ENCODE measurements at regions not wholly inside any gene's neighbourhood (a gene's known extent, or its start where the extent isn't known, plus 50 kb on each side); places are given as distances from the start of the nearest gene placed in this dataset.

DNA sequence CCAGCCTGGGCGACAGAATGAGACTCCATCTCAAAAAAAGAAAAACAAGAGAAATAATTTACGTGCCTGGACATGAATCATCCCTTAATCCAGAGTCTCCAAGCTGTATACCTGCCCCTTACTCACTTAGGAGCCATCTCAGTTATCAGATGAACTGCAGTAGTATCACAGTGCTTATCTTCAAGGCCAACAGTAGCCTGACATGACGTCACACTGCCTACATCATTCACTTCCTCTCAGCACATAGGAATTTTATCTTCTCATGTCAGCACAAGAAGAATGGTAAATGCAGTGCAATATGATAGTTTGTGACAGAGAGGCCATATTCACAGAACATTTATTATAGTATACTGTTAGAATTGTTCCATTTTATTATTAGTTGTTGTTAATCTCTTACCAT, 216.6 kb downstream of the SS18 start:
- no peak for DNase-seq (ENCODE audit: low read depth)

DNA sequence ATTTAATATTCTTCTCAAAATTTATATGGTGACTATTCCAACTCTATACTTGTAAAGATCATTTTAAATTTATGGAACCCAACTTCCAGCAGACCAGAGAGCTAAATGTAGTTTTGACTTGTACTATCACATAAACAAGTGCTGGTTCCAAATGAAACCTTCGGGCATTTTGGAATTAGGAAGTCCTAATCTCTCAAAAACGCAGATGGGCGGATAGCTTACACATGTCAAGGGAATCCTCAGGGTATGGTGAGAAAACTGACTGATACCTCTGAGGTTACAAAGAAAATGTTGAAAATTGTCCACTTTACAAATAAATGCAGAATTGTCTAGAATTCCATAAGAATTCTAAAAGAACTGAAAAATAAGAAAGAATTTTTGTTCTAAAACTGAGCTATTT, 224.1 kb downstream of the SS18 start:
- DNase-seq (ENCODE audit: low read depth): no peak

DNA sequence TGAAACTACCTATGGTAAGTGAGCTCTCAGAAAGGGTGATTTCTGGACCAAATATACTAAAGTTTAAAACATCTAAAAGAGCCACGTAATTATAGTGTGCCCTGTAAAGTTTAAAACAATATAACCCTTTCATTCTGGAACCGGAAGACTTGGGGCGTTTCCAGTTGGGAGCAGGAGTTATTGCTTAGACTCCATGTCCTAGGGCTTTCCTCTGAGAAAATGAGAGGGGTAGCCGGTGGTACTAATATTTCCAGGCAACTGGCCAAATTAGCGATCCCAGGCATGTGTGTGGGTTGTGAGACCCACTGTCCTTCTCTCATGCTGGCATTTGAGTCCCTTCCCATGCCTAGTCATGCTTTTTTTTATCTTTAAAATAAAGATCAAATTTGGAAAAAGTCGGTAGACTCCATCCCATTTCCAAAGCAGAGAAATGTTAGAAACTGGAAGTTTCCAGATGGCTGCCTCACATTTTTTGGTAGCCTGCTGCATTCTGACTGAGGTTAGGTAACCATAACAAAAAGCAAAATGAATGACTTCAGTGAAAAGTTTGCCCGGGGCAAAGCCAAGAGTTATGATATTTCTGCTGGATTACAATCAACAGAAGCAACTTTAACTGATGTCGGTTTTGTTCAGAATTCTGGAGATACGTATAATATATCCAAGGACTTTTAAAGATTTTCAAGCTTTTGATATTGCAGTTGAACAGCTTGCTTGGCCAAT, 227.4 kb downstream of the SS18 start:
- DNase-seq (ENCODE audit: low read depth): no peak

DNA sequence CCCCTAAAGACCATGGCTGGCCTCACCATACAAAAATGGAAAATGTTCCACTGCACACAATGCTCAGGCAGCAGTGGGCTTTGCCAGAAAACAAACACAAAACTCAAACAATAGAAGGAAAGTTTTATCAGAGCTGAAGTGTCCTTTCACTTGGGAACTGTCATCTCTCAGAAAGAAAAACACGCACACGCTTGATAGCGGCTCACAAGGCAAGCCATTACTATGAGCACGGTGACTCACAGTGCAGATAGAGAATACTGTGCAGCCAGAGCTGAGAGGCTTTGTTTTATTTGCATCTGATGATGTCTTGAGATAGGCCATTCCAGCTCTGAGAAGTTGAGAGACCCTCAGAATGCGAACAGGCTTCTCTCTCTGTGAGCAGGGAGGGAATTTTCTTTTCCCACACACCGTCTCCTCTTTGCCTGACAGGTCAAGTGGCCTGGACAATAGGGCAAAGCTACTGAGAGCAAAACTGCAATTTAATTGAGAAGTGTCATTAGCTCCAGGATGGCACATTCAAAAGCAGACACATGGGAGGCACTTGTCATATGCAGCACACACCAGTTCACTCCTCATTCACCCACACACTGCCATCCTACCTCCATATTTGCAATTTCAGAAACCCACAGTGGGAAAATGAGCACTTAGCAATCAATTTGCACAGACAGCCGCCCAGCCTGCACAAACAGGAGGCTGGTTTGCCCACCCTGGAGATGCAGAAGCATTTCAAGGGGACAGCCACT, 236.6 kb downstream of the SS18 start:
- no peak for DNase-seq (ENCODE audit: low read depth)

DNA sequence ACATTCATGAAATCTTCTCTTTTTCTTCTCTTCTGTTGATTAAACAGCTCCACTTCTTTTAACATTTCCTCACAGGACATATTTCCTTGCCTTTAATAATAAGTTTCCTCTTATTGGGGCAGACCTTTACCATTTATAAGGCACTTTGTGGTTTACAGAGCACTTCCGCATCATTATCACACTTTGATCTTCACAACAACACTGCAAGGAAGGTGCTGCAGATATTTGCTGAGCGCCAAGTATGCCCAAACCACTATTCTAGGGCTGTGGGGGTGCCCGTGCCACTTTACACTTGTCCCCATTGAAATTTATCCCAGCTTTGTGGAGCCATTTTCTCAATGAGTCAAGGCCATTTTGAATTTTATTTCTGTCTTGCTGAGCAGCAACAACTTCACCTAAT, 246.6 kb downstream of the SS18 start:
- DNase-seq (ENCODE audit: low read depth): no peak

DNA sequence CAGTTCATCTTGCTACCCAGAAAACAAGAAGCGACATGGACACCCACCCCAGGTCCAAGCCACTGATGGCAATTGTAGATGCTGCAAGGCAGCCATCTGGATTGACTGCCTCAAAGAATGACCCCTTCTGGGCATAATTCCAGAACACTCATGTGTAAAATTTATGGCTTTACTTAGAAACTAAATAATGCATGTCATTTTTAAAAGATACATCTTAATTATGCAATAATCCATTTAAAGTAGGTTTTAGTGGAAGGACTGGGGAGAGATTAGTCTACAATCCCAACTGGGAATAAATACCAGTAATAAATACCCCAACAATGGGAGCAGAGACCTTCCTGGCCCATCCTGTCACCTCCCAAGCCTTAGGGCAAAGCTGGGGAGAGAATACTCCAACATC, 247.7 kb downstream of the SS18 start:
- DNase-seq (ENCODE audit: low read depth): no peak

DNA sequence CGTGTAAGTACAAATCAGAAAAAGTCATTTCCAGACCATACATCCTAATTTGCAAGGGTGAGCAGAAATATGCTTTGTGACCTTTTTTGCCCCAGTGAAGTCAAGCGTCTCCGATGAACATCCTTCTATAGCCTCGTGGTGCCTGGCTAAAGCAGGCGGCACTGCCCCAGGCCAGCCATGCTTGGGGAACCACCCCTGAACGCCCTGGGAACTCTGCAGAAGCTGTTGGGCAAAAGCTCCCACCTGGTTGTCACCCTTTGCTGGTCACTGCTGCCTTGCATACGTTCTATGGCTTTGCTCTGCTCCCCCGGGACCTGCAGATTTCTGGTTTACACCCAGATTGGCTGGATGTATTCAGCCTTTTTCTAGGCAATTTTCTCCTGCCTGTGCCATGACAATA, 256.4 kb downstream of the SS18 start:
- no peak for DNase-seq (ENCODE audit: low read depth)

DNA sequence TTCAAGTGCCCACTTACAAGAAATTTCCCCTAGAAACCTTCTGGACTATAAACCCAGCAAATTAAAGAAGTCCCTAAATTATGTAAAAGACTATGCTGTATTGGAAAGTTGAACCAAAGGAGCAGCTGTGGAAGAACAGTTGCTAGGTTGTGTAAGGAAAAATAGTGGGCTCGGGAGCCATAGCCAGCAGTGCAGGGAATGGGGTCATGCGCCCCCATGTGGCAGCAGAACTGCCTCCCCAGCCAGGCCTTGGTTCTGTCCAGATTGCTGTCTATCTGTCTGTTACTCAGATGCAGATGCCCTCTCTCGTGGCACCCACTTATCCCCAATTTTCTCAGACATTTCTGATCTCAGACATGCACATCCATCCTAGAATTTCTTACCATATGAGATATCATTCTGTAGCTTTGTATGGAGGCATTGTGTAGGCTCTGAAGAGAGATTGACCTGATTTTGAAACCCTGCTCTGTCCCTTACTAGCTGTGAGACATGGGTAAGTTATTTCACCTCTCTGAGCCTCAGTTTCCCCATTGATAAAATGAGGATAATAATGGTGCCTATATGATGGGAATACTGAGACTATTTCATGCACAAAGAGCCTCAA, 258.3 kb downstream of the SS18 start:
- DNase-seq (ENCODE audit: low read depth): no peak

DNA sequence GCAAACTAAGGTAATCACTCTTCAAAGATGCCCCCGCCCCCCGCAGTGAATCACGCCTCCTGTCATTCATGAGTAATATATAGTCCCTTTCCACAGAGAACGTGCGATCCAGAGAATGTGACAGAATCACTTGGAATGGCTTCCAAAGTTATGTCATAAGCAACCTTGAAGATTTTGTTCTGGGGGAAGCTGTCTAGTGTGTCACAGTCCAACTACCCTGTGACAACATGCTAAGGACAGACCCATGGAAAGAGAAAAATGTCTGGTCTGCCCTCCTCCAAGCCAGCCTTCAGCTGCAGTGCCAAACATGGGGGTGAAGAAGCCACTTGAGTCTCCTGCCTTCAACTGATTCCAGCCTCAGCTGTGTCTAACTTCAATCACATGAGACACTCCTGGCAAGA, 259.1 kb downstream of the SS18 start:
- DNase-seq (ENCODE audit: low read depth): no peak

DNA sequence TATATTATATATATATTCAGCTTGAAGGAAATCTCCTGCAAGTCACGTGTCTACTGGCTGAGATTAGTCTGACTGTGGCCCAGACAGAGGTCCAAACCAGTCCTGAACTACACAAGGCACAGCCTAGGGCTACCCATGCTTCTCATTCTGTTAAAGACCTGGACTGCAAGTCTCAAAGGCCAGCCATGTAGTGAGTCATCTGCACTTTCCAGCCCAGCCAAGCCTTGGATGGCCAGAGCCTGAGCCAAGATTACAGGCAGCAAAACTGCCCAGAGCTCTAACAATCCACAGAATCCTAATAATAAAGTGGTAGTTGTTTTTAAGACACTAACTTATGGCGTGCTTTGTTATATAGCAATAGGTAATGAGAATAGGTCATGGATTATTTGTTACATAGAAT, 259.6 kb downstream of the SS18 start:
- DNase-seq (ENCODE audit: low read depth): no peak

DNA sequence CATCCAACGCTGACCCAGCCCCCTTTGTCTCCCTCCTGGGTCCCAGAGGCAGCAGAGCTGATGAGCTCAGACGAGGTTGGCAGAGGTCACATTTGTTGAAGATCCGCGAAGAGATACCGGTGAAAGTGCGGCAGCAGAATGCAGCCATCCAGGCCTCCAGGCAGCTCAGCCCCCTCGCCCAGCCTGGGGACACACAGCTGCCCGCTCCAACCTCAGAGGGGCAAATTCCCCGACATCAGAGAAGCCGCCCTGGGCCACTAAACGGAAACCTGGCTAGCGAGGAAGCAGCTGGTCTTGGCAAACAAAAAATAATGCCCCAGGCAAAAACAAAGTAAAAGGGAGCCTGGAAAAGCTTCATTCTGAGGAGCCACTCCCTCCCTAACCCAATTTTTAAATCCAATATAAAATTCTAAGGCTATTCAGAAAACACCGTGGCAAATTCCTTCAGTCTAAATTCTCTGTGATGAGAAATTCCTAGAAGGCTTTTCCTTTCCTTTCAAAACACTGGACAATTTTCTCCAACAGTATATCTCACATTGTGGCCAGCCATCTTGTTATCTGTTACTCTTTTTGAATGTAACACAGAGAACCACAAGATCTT, 262.4 kb downstream of the SS18 start:
- no peak for DNase-seq (ENCODE audit: low read depth)

DNA sequence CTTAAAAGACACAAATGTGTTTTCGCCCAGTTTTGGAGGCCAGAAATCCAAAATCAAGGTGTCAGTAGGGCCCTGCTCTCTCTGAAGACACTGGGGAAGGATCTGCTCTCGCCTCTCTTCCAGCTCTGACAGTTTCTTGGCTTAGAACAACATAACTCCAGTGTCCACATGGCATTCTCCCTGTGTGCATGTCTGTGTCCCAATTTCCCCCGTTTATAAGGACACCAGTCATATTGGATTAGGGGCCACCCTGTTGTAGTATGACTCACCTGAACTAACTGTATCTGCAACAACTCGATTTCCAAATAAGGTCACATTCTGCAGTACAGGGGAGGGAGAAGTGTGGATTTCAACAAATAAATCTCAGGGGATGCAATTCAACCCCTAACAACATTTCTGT, 263.2 kb downstream of the SS18 start:
- DNase-seq (ENCODE audit: low read depth): no peak

DNA sequence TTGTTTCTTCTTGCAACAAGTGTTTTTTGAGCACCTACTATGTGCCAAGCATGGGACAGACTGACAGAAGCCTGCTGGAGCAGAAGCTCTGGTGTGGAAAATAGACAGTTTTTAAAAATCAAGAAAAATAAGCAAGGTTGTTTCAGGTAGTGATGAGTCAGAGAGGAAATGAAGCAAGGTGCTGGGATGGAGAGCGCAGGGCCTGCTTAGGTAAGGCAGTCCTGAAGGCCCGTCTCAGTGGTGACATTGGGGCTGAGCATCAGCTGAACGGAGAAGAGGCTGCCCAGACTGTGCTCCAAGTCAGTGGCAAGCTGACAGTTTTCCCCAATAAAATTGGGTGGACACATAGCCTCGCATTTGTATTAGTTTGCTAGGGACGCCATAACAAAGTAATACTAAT, 263.6 kb downstream of the SS18 start:
- DNase-seq (ENCODE audit: low read depth): no peak

DNA sequence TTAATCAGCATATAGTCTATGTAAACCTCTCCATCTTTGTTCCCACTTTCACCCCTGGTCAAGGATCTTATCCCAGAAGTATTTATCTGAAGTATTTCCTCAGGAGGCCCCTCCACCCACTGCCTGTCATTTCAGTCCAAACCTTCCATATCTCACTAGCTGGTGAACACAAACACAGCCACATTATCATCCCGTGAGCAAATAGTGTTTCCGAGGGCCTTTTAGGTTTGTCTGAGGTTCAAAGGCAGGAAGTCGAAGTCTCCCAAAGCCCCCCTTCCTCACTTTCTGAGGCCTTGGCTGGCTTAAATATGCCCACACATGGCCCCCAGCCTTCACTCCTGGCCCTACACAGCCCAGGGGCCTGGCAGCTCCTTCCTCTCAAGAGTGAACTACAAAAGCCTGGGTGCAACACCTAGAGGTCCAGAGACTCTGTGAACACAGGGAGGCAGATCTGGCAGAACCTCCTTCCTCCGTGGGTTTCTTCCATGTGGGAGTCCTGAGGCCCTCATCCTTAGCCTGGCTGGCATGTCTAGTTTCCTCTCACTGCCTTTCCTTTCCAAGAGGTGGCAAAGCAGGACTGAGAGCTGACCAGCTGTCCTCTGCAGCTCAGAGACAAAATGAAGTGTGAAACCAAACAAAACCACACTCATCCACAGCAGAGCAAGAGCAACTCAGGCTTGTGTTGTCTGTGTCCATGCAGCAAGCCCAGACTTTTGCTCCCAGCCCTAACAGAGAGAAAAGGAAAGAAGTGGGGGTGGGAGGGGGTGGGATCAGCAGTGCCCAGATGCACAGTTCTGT, 264.2 kb downstream of the SS18 start:
- DNase-seq (ENCODE audit: low read depth): no peak

DNA sequence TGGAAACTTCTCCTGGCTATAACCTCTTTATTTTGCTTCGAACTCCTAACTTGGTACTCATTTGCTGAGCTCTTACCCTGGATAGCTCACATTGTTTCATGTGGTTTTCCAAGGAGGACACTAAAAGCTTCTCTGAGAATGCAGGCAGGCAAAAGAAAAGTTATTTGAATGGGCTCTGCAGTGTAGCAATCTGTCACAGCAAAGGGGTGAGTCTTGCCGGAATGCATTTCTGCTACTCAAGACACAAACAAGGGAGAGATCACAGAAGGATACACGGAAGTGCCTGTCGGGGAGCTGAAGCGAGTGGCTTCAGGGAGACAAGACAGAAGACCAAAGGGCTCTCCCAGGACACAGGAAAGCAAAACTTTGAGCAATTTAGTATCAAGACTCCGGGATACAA, 265.4 kb downstream of the SS18 start:
- no peak for DNase-seq (ENCODE audit: low read depth)

DNA sequence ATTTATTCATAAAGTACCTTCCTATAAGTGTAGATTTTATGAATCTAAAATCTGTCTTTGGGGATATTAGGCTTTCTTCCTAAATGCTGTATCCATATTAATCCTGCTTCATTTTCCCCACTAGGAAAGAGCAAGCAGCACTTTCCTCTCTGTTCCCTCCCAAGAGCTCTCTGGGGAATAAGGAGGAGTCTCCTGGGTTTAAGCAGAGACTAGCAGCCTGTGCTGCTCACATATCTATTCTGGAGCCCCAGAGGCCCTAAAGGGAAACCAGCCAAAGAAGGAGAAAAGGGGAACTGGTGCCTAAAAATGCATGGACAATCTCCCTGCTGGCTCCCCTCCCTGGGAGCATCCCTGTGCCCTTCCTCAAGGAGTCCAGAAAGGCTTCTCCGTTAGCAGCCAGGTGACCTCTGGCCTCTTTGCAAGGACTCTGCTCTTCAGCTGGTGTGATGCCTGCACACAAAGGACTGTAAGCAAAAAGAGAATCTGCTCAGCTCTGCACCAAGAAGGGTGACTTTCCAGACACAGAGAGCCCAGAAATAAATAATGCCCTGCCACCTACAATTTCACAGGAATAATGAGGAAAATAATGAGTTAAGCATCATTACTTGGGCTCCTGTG, 270.6 kb downstream of the SS18 start:
- DNase-seq (ENCODE audit: low read depth): no peak

DNA sequence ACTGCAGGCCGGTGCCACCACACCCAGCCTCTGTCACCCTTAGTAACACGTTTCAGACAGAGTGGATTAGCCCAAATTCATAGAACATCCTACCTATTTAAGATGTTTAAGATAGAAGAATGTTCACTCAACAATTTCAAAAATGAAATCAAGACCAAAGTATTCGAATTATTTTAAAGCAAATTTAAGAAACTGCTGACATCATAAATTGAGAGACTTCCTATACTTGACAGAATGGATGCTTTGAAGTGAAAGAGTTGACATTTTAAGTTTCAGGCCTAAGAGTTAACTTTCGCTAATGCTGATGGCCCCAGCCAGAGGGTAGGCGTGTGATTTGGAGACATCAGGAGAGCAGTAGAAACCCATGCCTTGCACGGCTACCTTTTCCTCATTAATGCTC, 271.9 kb downstream of the SS18 start:
- no peak for DNase-seq (ENCODE audit: low read depth)

DNA sequence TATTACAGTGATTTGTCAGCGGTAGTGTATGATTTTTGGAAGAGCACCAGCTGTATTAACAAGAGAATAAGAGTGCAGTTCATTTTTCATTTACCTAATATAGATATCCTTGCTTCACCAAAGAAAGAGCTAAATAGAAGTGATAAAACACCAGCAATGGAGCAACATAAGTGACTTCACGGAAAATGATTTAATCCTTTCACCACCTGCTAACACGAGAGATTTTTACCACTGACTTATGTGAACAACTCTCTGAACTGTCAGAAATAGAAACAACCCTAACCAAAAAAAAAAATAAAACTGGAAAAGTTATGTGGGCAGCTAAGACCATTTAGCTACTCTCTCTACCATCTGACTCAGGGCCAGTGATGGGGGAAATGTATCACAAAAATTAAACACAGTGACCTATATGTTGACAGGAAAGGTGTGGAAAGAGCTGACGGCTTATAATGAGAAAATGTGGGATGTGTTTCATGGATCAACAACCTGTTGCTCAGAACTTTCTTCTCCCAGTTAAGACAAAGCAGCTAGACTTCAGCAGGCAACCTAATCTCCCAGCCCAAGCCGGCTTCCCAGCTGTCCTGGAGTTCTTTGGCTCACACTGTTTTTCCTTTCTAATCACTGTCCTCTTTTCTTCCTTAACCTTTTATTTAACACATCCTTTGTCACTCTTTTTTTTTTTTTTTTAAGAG, 272.7 kb downstream of the SS18 start:
- DNase-seq (ENCODE audit: low read depth): no peak

DNA sequence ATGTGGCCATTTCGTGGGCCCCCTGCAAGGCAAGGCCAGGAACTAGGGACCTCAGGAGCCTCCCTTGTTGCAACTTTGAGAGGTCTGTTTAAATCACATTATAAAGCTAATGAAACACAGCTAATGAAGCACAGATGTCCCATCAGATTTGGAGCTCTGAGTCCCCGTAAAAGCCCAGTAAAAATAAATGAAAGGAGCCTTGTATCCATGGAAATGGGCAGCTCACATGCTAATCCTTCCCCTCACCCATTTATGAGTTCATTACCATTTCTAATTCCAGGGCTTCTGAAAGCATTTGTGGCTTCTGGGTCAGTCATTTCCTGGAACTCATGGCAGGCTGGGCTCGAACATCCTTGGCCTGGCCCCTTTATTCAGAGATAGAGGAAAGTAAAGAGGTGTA, 274.8 kb downstream of the SS18 start:
- DNase-seq (ENCODE audit: low read depth): no peak

DNA sequence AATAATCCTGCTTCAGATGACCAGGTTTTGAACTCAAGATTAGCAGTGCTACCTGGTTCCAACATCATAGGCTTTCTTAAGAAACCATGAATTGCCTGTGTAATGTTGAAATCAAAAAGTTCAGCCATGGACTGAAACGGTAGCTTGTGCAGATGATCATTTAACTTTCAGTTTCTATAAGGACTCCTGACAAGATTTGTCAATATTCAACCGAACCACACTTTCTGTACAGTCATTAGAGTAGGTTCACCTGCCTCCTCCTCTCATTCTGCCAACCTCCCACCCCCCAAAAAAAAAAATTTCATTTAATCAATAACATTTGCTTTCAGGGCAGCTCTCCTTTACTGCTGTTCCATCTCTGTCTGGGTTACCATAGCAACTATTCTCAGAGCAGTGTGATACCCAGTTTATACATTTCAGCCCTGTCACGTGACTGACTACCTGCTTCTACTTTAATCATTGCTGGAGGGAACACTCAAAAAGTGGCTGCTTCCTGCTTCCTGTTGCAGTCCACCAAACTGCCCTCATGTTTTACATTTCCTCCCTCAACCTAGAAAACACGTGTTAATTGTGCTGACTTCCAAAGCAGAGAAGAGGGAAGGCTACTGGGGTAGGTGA, 275.5 kb downstream of the SS18 start:
- DNase-seq (ENCODE audit: low read depth): no peak

DNA sequence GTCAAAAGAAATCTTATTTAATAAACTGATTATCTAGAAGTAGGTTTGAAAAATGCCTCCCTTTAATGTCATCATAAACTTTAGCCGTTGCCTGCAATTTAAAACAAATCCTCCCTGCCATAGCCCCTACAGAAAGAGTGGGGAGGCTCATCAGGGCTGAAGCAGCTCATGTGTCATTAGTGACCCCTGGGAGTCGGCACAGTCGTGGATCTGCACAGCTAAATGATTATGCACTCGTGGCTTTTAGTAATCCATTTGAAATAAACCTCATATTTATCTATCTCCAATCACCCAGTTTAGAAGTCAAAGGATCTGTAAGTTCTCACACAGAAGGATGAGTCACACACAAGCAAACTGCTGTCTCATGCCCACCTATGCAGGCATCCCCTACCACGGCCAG, 277.3 kb downstream of the SS18 start:
- DNase-seq (ENCODE audit: low read depth): no peak
